GM13977 (cell line): ENCODE measurements at regions not wholly inside any gene's neighbourhood (a gene's known extent, or its start where the extent isn't known, plus 50 kb on each side); places are given as distances from the start of the nearest gene placed in this dataset.

Source experiments
- DNase-seq: peaks from one replicate; pipeline ENCODE4 v3.0.0; 2012; ENCODE audit warnings: low spot score
- in situ Hi-C: fragments of 300-500 bp; cut with MboI; formaldehyde crosslinking; loops from one replicate; pipeline ENCODE4 v1.12.0; 2022; ENCODE audit warnings: low sequenced_read_pairs, low pct_unique_long_range_greater_than_20kb, mixed read lengths, inconsistent platforms; ENCODE audit not compliant: unreplicated experiment
- TF ChIP-seq, protein P1 (sequence below): IDR thresholded peaks from 2 replicates; pipeline ENCODE4 v1.5.1; 2012; ENCODE audit warnings: mild to moderate bottlenecking, control low read depth; ENCODE audit not compliant: insufficient read depth; ENCODE audit errors: extremely low read depth, missing control alignments

- TF ChIP-seq, protein P1, sequence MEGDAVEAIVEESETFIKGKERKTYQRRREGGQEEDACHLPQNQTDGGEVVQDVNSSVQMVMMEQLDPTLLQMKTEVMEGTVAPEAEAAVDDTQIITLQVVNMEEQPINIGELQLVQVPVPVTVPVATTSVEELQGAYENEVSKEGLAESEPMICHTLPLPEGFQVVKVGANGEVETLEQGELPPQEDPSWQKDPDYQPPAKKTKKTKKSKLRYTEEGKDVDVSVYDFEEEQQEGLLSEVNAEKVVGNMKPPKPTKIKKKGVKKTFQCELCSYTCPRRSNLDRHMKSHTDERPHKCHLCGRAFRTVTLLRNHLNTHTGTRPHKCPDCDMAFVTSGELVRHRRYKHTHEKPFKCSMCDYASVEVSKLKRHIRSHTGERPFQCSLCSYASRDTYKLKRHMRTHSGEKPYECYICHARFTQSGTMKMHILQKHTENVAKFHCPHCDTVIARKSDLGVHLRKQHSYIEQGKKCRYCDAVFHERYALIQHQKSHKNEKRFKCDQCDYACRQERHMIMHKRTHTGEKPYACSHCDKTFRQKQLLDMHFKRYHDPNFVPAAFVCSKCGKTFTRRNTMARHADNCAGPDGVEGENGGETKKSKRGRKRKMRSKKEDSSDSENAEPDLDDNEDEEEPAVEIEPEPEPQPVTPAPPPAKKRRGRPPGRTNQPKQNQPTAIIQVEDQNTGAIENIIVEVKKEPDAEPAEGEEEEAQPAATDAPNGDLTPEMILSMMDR: no peak
- in situ Hi-C loops: no loop called here
Measured at GRCh38 chr1:25113086-25113485, 119.2 kb downstream of the SYF2 start.

GRCh38 chr1:25112400-25112799, 119.9 kb downstream of the SYF2 start:
- TF ChIP-seq, protein P1: no peak
- DNase-seq: no peak
- in situ Hi-C loops: no loop called here

More at GRCh38 chr1:25113086-25113485, 119.2 kb downstream of the SYF2 start:
- DNase-seq: no peak

DNA sequence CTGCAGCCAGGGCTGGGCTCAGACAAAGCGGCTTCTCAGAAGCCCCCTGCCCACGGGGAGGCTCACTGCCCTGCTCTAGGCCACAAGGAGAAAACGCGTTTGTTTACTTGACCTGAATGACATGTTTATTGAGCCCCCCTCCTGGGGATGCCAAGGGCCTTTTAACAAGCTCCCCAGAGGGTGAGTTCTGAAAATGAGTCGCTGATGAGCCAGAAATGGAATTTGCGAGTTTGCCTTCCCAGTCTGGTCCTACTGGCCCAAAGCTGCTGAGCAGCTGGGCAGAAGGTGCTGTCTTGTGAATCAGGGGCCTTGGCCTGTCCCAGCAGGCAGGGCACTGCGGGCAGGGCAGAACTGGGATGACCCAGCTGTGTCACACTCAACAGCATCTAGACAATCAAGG, 120.6 kb downstream of the SYF2 start:
- in situ Hi-C loops: no loop called here
- DNase-seq: no peak
- TF ChIP-seq, protein P1: no peak

- no peak for DNase-seq
- in situ Hi-C loops: no loop called here
- TF ChIP-seq, protein P1: peak; percentile 7
Measured at GRCh38 chr1:25110485-25110884, 121.8 kb downstream of the SYF2 start.

DNA sequence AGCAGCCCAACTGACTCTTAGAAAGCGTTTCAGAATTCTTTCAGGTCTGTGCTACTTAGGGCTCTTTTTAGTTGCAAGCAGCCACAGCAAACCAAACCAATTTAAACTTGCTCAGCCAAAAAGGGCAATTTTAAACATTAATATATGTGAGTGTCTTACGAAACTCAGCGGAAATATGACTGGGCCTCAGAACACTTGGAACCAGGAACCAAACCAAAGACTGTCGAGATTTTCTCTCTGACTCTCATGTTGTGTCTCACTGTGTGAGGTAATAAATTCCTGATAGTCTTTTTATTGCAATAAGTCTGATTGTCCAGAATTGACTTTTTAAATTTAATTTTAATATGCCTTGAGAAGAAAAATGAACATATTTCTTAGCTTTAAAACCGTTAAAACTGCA, 122.3 kb downstream of the SYF2 start:
- in situ Hi-C loops: no loop called here
- no peak for DNase-seq
- TF ChIP-seq, protein P1: no peak

DNA sequence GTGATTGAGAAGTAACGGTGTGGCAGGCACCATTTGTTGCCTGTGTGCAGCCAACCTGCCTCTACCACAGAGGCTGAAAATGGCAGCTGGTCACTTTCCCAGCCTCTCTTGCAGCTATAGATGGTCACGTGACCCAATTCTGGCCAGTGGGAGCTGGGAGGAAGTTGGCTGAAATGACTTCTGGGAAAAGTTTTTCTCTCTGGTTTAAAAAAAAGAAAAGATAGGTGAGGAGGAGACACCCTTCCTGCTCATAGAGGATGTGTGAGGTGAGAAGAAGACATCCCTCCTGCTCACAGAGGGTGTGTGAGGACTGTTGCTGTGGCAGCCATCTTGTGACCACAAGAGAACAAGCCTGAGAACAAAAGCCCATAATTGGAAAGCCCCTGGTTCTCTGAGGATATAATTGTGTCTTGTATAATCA, 122.8 kb downstream of the SYF2 start:
- DNase-seq: no peak
- in situ Hi-C loops: no loop called here
- TF ChIP-seq, protein P1: no peak

GRCh38 chr1:25107643-25108010, 124.7 kb downstream of the SYF2 start:
- in situ Hi-C loops: no loop called here
- no peak for DNase-seq
- TF ChIP-seq, protein P1: no peak
